Natural killer cell treated with Interleukin-12 subunit alpha and Interleukin-12 subunit beta and Interleukin-15 and Interleukin-18, amount 100 ng/mL, for 72 hours (primary cell): ENCODE measurements at regions not wholly inside any gene's neighbourhood (a gene's known extent, or its start where the extent isn't known, plus 50 kb on each side); places are given as distances from the start of the nearest gene placed in this dataset.

Experiments
- ATAC-seq, 2 donors: fragments of 150-1000 bp; cut with Tn5 transposase in 1 of 2; sonication (Bioruptor Pico), chemical (Tn5 transposase) in 1 of 2; 2 replicates each; pipeline ENCODE4 v1.10.0; 2021
- DNase-seq: peaks from one replicate; pipeline ENCODE4 v3.0.0; 2022; ENCODE audit warnings: low spot score
- H3K27ac Mint-ChIP-seq, 2 donors: 1 replicate in 1 of 2; 2 replicates in 1 of 2; pipeline ENCODE4 v1.8.0; 2022; ENCODE audit warnings: mixed read lengths in 2 of 2, mild to moderate bottlenecking in 1 of 2, moderate library complexity in 1 of 2
- H3K27me3 Mint-ChIP-seq, 2 donors: 1 replicate in 1 of 2; 2 replicates in 1 of 2; pipeline ENCODE4 v1.8.0; 2022; ENCODE audit warnings: mixed read lengths in 2 of 2
- H3K36me3 Mint-ChIP-seq: one replicate; pipeline ENCODE4 v1.8.0; 2022; ENCODE audit warnings: mixed read lengths
- H3K4me1 Mint-ChIP-seq, 2 donors: 1 replicate in 1 of 2; 2 replicates in 1 of 2; pipeline ENCODE4 v1.8.0; 2022; ENCODE audit warnings: low read depth in 2 of 2, mixed read lengths in 2 of 2, mild to moderate bottlenecking in 1 of 2
- H3K4me3 Mint-ChIP-seq: one replicate; pipeline ENCODE4 v1.8.0; 2022; ENCODE audit warnings: mixed read lengths
- H3K9me3 Mint-ChIP-seq: 2 replicates; pipeline ENCODE4 v1.8.0; 2022; ENCODE audit warnings: mixed read lengths

GRCh38 chr5:126188804-126189203 is 234.4 kb upstream of the GRAMD2B start:
- no peak for DNase-seq
- peaks cover 4% of the 10 kb centered on the region for H3K9me3 Mint-ChIP-seq

GRCh38 chr5:126189231-126189630 is 234.0 kb upstream of the GRAMD2B start:
- no peak overlapping the region for H3K27ac Mint-ChIP-seq
- H3K4me3 Mint-ChIP-seq: no peak overlapping the region
- H3K27me3 Mint-ChIP-seq: no peaks in the 10 kb centered on the region
- no peaks in the 10 kb centered on the region for H3K36me3 Mint-ChIP-seq
- no peak for DNase-seq
- ATAC-seq: no peak
- no peaks in the 10 kb centered on the region for H3K4me1 Mint-ChIP-seq
- peaks cover 4% of the 10 kb centered on the region for H3K9me3 Mint-ChIP-seq

More at GRCh38 chr5:126188804-126189203, 234.4 kb upstream of the GRAMD2B start:
- no peak overlapping the region for H3K4me3 Mint-ChIP-seq
- no peak overlapping the region for H3K27ac Mint-ChIP-seq
- ATAC-seq: no peak
- H3K27me3 Mint-ChIP-seq: no peaks in the 10 kb centered on the region
- H3K36me3 Mint-ChIP-seq: no peaks in the 10 kb centered on the region
- H3K4me1 Mint-ChIP-seq: no peaks in the 10 kb centered on the region

GRCh38 chr5:126189862-126190261 is 233.3 kb upstream of the GRAMD2B start:
- no peak overlapping the region for H3K27ac Mint-ChIP-seq
- peaks cover 4% of the 10 kb centered on the region for H3K9me3 Mint-ChIP-seq
- H3K36me3 Mint-ChIP-seq: no peaks in the 10 kb centered on the region
- no peak overlapping the region for H3K4me3 Mint-ChIP-seq
- DNase-seq: no peak
- no peak for ATAC-seq
- no peaks in the 10 kb centered on the region for H3K27me3 Mint-ChIP-seq
- H3K4me1 Mint-ChIP-seq: no peaks in the 10 kb centered on the region

DNA sequence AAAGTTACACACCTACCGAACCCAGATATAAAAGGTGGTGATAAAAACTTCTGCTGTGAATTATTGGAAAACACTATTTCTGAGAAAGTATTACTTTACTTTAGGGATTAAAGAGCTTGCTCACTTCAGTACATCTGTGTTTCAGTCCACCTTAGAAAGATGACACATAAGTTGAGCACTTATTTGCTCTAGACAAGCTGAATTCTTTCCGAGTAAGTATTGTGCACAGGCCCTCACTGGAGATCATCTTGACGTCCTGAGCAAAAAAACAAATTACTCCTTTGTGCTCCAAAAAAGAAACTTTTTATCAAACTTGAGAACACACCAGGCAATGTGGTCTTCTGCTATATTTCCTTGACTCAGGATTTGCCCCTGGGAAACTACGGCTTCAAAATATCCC is 231.0 kb upstream of the GRAMD2B start:
- Mint-ChIP-seq H3K4me3 (no peak overlapping the region), H3K9me3 (peaks cover 4% of the 10 kb centered on the region), H3K27me3 (no peaks in the 10 kb centered on the region), H3K4me1 (no peaks in the 10 kb centered on the region), H3K27ac (no peak overlapping the region), H3K36me3 (no peaks in the 10 kb centered on the region)
- DNase-seq (no peak), ATAC-seq (no peak)

GRCh38 chr5:126195410-126196100 is 227.7 kb upstream of the GRAMD2B start:
- Mint-ChIP-seq H3K9me3 (peaks cover 11% of the 10 kb centered on the region), H3K4me1 (no peaks in the 10 kb centered on the region), H3K36me3 (no peaks in the 10 kb centered on the region), H3K4me3 (no peak overlapping the region), H3K27ac (no peak overlapping the region), H3K27me3 (no peaks in the 10 kb centered on the region)
- DNase-seq (no peak), ATAC-seq (no peak)

DNA sequence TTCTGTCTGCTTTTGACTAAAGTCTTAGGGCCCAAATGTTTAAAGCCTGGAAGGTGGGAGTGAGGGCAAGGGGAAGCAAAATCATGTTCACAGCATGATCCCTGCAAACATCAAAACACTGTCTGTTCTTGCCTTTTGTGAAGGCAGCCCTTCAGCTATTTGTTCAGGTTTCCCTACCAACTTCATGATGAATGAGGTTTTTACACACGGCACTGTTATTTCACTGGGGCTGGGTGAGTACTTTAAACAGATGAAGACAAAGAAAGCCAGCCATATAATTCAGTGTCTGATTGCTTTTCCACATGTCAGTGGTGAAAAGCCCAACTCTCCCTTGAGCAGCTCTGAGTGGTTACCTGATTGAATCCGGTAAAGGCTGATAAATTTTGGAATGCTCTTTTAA is 224.7 kb upstream of the GRAMD2B start:
- H3K27ac Mint-ChIP-seq: no peak overlapping the region
- H3K36me3 Mint-ChIP-seq: no peaks in the 10 kb centered on the region
- peaks cover 15% of the 10 kb centered on the region for H3K9me3 Mint-ChIP-seq
- no peaks in the 10 kb centered on the region for H3K4me1 Mint-ChIP-seq
- ATAC-seq: no peak
- no peak for DNase-seq
- no peak overlapping the region for H3K4me3 Mint-ChIP-seq
- no peaks in the 10 kb centered on the region for H3K27me3 Mint-ChIP-seq

DNA sequence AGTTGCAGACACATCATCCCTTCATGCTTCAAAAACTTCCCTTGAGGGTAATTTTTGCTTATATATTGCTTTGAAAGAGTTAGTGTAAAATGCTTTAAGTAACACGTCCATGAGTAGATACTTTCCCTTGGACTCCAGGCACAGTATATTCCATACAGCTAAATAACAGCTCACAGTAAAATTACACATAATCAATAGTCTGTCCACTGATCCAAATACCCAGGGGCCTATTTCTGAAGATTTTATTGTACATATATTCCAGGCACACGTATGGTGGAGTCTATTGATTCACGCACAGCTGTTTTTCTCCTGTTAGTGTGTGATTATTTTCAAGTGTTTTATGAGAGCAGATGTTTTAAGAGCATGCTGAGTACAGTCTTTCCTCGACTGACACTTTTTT is 223.7 kb upstream of the GRAMD2B start:
- no peaks in the 10 kb centered on the region for H3K36me3 Mint-ChIP-seq
- no peak overlapping the region for H3K27ac Mint-ChIP-seq
- H3K27me3 Mint-ChIP-seq: no peaks in the 10 kb centered on the region
- H3K9me3 Mint-ChIP-seq: peaks cover 18% of the 10 kb centered on the region
- ATAC-seq (no peak), DNase-seq (no peak)
- H3K4me1 Mint-ChIP-seq: no peaks in the 10 kb centered on the region
- no peak overlapping the region for H3K4me3 Mint-ChIP-seq

DNA sequence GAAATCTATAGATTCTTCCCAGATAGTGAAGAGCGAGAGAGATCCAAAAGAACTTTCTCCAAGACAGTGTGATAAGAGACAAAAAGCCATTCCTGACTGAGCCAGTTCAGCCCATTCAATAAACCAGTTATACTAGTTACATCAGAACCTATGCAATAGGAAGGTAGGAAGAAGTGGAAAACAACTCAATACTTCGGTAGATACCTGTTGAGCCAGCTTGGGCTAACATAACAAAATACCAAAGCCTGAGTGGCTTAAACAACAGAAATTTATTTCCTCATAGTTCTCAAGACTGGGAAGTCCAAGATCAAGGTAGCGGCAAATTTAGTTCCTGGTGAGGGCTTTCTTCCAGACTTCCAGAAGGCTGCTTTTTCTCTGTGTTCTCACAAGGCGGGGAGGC is 214.5 kb upstream of the GRAMD2B start:
- H3K4me3 Mint-ChIP-seq: no peak overlapping the region
- peaks cover 13% of the 10 kb centered on the region for H3K9me3 Mint-ChIP-seq
- ATAC-seq (no peak), DNase-seq (no peak)
- H3K27ac Mint-ChIP-seq: no peak overlapping the region
- peaks cover 6% of the 10 kb centered on the region for H3K36me3 Mint-ChIP-seq
- no peaks in the 10 kb centered on the region for H3K27me3 Mint-ChIP-seq
- no peaks in the 10 kb centered on the region for H3K4me1 Mint-ChIP-seq

DNA sequence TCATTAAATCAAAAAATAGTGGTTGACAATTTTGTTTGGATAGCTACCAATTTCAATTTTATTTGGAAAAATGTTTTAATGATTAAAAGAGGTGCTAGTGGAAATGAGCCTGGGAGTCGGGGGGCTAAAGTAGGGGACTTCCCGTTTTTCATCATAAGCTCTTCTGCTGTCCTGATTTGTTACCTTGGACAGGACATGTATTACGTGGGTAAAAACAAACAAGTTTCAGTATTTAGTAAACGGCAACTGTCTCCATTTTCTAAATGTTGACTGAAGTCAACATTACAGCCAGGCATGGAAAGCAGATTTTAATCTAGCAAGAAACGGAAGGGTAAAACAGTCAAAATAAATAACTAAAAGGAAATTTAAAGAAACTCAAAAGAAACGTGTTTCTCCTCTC is 212.3 kb upstream of the GRAMD2B start:
- H3K4me1 Mint-ChIP-seq: no peaks in the 10 kb centered on the region
- H3K9me3 Mint-ChIP-seq: peaks cover 3% of the 10 kb centered on the region
- H3K4me3 Mint-ChIP-seq: no peak overlapping the region
- no peak overlapping the region for H3K27ac Mint-ChIP-seq
- H3K27me3 Mint-ChIP-seq: no peaks in the 10 kb centered on the region
- no peaks in the 10 kb centered on the region for H3K36me3 Mint-ChIP-seq
- ATAC-seq: no peak
- DNase-seq: no peak

GRCh38 chr5:126219616-126220015 is 203.6 kb upstream of the GRAMD2B start:
- H3K4me1 Mint-ChIP-seq: no peaks in the 10 kb centered on the region
- peaks cover 4% of the 10 kb centered on the region for H3K36me3 Mint-ChIP-seq
- H3K27ac Mint-ChIP-seq: no peak overlapping the region
- no peak for ATAC-seq
- H3K4me3 Mint-ChIP-seq: no peak overlapping the region
- peaks cover 10% of the 10 kb centered on the region for H3K9me3 Mint-ChIP-seq
- DNase-seq: no peak
- no peaks in the 10 kb centered on the region for H3K27me3 Mint-ChIP-seq

DNA sequence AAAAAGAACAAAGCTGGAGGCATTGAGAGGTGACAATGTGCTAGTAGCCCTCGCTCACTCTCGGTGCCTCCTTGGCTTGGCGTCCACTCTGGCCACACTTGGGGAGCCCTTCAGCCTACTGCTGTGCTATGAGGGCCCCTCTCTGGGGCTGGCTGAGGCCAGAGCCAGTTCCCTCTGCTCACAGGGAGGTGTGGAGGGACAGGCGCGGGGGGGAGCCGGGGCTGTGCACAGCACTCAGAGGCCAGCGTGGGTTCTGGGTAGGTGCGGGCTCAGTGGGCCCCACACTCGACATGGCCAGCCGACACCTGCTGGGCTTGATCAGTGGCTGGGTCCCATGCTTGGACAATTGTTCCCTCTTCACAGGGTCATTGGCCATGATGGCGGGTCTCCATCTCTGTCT is 202.5 kb upstream of the GRAMD2B start:
- Mint-ChIP-seq H3K36me3 (peaks cover 4% of the 10 kb centered on the region), H3K27ac (no peak overlapping the region), H3K4me1 (no peaks in the 10 kb centered on the region), H3K4me3 (no peak overlapping the region), H3K27me3 (no peaks in the 10 kb centered on the region), H3K9me3 (peaks cover 10% of the 10 kb centered on the region)
- no peak for DNase-seq
- ATAC-seq: no peak

DNA sequence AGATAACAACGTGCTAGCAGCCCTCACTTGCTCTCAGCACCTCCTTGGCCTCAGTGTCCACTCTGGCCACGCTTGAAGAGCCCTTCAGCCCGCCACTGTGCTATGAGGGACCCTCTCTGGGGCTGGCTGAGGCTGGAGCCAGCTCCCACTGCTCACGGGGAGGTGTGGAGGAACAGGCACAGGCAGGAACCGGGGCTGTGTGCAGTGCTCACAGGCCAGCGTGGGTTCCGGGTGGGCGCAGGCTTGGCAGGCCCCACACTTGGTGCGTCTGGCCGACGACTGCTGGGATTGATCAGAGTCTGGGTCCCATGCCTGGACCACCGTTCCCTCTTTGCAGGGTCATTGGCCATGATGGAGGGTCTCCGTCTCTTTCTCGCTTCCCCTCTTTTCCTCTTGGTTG is 194.3 kb upstream of the GRAMD2B start:
- Mint-ChIP-seq H3K9me3 (peaks cover 21% of the 10 kb centered on the region), H3K4me1 (no peaks in the 10 kb centered on the region), H3K36me3 (no peaks in the 10 kb centered on the region), H3K27ac (no peak overlapping the region), H3K27me3 (no peaks in the 10 kb centered on the region), H3K4me3 (no peak overlapping the region)
- no peak for ATAC-seq
- DNase-seq: no peak

GRCh38 chr5:126233256-126233655 is 190.0 kb upstream of the GRAMD2B start:
- no peak for ATAC-seq
- no peaks in the 10 kb centered on the region for H3K4me1 Mint-ChIP-seq

GRCh38 chr5:126234563-126235195 is 188.5 kb upstream of the GRAMD2B start:
- DNase-seq (no peak), ATAC-seq (no peak)
- Mint-ChIP-seq H3K4me1 (no peaks in the 10 kb centered on the region), H3K27ac (no peak overlapping the region), H3K4me3 (no peak overlapping the region), H3K27me3 (no peaks in the 10 kb centered on the region), H3K9me3 (peaks cover 6% of the 10 kb centered on the region), H3K36me3 (no peaks in the 10 kb centered on the region)

More at GRCh38 chr5:126233256-126233655, 190.0 kb upstream of the GRAMD2B start:
- H3K27me3 Mint-ChIP-seq: no peaks in the 10 kb centered on the region
- H3K27ac Mint-ChIP-seq: no peak overlapping the region
- DNase-seq: no peak
- no peak overlapping the region for H3K4me3 Mint-ChIP-seq
- H3K9me3 Mint-ChIP-seq: peaks cover 9% of the 10 kb centered on the region
- H3K36me3 Mint-ChIP-seq: no peaks in the 10 kb centered on the region

DNA sequence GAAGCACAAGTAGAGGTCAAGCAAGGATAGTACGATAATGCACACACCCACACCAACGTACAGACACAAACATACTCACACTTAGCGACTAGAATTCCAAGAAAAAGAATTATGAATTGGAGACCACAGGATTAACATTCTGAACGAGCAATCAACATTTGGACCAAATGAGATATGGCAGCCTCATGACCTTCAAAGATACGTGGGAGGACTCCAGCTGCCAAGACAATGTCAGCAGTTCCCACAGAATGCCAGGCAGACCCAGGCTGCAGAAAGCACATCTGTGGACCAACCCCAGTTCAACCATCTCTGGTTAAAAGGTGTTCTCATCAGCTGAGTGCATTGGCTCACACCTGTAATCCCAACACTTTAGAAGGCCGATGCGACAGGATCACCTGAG is 187.6 kb upstream of the GRAMD2B start:
- H3K4me3 Mint-ChIP-seq: no peak overlapping the region
- ATAC-seq (no peak), DNase-seq (no peak)
- H3K27me3 Mint-ChIP-seq: no peaks in the 10 kb centered on the region
- no peaks in the 10 kb centered on the region for H3K36me3 Mint-ChIP-seq
- H3K9me3 Mint-ChIP-seq: peaks cover 5% of the 10 kb centered on the region
- H3K4me1 Mint-ChIP-seq: no peaks in the 10 kb centered on the region
- no peak overlapping the region for H3K27ac Mint-ChIP-seq
